RPMI8226 (cell line): ENCODE measurements at regions not wholly inside any gene's neighbourhood (a gene's known extent, or its start where the extent isn't known, plus 50 kb on each side); places are given as distances from the start of the nearest gene placed in this dataset.
"Not testable (repeated sequence)": the region's sequence is repeated elsewhere in the genome, so short reads cannot be mapped to it uniquely, and the experiment has no call there.

ENCODE experiments used
- DNase-seq: peaks from one replicate; pipeline ENCODE4 v3.0.0-alpha.2; 2015

DNA sequence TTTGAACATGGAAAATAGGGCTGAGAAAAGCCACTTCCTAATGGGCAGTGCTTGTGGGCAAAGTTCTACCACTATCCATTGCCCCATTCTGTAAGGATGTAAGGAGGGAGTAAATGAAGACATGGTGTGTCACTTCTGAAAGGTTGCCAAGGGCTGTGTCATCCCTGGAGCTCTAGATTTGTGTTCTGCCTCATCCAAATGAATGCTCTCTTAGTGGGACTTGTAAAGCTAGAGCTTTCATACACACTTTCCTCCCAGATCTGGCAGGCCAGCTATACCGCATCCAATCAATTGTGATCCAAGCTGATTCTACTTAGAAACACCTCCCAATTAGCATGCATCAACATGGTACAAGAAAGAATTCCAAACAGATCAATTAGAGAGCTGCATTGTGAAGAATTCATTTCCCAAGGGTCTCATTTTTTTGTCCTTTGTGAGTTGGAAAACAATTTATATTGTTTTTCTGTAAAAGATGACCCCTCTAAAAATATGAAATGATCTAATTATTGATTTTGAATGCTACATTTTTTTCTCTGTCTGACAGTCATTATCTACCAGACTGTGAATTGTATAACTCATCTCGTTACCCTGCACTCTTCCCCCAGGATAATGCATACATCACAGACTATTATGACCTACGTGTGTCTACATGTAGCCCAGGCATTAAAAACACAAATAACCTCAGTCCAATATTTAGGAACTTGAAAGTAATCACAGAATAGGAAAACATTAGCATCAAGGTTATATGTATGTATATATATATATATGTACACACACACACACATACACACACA is 117.1 kb upstream of the DUSP10 start:
- DNase-seq, result no peak

- DNase-seq, result not testable (repeated sequence)
Observed at GRCh38 chr1:221857094-221857444, 115.2 kb upstream of the DUSP10 start.

- no peak for DNase-seq
Observed at GRCh38 chr1:221856228-221857093, 114.6 kb upstream of the DUSP10 start.

- DNase-seq, result no peak
Observed at GRCh38 chr1:221855156-221855555, 113.3 kb upstream of the DUSP10 start.

GRCh38 chr1:221851336-221851735 is 109.4 kb upstream of the DUSP10 start:
- DNase-seq, result no peak

DNA sequence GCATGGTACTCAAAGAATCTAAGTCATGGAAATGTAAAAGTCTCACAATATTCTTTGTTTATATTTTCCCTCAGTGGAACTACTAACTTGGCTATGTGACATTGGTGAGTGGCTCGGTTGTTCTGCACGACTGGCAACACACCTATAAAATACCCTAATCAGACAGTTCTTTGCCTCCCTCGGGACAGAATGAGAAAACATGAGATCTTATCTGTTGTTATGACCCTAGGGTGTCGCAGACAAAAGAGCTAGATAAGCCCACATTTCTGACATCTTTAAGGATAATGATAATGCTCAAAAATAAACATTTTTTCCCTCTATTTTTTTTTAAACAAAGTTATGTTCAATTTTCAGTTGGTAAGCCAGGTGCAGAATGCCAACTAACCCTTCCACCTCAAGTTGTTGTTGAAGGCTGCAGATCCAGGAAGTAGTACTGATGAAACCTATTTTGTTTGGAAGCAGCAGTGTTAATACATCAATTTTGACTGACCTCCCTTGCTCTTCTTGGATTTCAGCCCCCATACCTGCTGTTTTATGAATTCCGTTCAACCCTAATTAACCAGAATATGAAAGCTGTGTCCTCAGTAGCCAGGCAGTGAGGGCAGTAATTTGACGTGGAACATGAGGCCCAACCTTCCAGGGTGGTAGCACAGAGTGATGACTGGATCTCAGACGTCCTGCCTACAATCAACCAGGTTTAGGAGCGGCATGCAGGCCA is 108.7 kb upstream of the DUSP10 start:
- no peak for DNase-seq

- DNase-seq, result no peak
Observed at GRCh38 chr1:221849897-221850296, 108.0 kb upstream of the DUSP10 start.

DNA sequence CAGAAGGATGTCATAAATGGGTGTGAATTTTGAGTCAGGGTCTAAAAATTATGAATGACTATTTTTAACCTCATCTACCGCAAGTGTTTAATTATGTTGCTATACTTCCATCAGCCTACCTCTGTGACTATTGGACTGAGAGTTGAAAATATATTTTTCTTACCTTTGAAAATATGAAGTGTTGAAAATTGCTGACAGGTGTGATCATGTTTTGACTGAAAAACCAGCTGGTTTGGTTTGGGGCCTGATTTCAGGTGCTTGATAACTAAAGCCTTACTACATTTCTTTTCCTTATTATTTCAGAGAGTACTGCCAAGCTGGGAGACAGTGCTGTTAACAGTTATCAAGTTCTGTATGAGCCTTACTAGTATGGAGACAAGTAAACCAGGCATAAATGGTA is 107.2 kb upstream of the DUSP10 start:
- no peak for DNase-seq

GRCh38 chr1:221847676-221848075 is 105.8 kb upstream of the DUSP10 start:
- no peak for DNase-seq

- DNase-seq, result no peak
Observed at GRCh38 chr1:221845650-221846371, 103.9 kb upstream of the DUSP10 start.

DNA sequence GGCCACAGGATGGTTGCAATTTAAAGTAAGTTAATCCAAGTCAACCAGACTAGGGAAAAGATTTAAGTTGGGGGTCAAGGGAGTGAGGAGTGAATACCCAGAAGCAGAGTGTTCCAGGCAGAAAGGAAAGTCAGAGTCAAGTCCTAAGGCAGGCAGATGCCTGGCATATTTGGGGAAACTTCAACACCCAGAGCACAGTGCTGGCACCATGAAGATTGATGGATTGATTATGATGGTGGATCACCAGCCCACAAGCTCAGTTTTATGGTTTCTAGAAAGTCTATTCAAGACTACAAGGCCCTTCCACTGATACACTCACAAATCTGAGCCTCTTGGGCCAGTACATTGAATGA is 100.1 kb upstream of the DUSP10 start:
- DNase-seq, result no peak

DNA sequence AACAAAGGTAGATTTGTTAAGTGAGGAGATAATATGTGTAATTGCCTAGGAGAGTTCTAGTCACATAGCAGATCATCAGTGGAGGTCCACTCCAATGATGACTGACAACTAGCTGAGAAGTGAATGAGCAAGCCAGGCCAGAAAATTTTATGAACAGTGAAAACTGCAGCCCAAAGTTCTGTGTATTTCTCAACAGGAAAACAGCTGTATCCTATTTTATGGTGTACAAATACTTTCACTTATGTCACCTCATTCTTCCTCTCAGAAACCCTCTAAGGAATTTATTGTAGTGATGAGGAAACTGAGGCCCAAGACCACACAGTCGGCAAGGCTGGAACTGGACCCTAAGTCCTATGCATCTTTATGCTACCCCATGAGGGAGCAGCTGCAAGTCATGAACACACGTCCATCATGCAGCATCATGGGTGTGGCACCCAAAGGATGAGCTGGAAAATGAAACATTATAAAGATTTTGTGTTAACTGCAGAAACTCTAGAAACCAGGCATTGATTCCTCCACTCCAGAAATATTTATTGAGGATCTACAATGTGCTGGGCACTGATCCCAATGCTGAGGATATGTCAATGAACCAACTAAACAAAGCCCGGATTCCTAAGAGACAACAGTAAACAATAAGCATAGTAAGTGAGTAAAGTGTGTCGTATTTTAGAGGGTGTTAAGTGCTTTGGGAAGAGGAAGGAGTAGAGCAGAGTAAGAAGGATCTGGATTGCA is 99.5 kb upstream of the DUSP10 start:
- DNase-seq, result no peak

DNA sequence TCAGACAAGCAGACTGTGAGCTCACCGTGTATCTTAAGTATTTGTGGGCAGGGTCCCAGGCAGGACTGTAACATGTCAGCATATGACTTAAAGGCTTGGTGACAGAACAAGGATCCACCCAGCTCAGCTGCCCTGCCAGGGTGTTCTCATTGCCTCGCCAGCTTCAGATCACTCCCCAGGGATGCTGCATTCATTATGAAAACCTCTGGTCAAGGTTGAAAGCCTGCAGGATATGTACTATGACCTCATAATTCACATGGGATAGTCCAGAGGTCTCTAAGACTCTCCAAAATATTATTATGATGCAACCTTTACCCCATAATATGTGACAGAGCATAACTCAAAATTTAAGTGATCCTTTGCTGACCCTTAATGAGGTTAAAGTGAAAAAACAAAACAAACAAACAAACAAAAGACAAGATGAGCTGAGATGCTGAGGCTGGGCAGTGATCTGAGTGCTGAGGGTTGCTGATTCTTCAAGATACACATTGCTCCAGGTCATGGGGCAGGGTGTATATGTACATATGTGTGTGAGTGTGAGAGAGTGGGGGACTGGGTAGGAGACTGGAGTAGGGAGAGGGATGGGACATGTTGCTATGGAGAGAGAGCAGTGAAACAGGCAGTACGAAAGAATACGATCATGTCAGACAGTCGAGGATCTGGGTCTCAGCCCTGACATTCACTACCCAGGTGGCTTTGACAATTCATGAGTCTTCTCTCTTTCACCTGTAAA is 98.8 kb upstream of the DUSP10 start:
- no peak for DNase-seq

GRCh38 chr1:221839782-221840395 is 98.0 kb upstream of the DUSP10 start:
- no peak for DNase-seq

- DNase-seq, result no peak
Observed at GRCh38 chr1:221839321-221839720, 97.4 kb upstream of the DUSP10 start.

DNA sequence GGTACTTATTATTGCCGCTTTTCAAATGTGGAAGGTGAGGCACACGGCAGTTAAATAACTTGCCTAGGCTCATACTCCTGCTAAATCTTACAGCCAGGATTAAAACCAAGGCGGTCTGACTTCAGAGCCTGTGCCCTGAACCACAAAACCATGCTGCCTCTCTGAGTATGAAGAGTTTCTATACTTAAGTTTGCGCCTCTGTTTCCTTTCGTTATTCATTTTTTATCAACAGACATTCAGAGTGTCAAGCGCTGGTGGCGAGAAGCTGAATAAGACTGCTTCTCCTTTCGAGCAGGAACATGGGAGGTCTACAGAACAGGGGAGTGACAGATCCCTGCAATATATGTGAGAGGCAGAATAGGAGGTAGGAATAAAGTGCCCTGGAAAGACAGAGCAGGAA is 96.0 kb upstream of the DUSP10 start:
- DNase-seq, result no peak

- no peak for DNase-seq
Observed at GRCh38 chr1:221834698-221835513, 93.0 kb upstream of the DUSP10 start.

DNA sequence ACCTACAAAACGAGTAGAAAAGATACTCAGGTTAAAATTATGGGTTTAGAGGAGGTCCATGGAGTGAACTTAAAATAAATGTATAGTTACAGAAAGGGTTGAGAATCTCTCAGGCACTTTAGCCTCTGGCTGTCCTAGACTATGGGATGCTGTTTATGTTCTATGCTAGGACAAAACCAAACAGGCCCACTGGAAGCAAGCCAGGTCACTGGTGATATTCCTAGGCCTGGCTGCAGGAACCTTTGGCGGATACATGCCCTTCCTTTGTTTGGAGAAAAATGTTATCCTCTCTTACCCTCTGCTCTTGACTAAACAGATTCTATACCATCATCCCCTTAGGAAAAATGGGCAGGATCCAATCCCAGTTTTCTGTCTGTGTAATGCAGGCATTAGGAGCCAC is 90.7 kb upstream of the DUSP10 start:
- DNase-seq, result no peak

DNA sequence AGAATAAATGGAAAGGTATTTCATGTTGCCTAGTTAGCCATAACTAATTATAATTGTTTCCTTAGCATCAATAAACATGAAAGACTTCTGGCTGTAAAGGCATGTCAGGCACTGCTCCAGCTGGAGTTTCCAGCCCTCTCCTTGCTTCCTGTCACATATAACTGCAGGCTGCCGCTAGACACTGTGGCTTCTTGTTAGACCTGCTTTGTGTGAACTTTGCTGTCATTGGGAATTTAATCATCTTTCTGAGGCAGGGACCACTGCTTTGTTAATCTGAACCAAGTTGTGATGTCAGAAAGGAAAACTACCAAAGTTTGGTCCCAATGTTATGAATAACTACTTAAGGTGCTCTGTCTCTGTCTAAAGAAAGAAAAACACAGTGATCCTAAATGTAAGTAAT is 90.3 kb upstream of the DUSP10 start:
- DNase-seq, result no peak

DNA sequence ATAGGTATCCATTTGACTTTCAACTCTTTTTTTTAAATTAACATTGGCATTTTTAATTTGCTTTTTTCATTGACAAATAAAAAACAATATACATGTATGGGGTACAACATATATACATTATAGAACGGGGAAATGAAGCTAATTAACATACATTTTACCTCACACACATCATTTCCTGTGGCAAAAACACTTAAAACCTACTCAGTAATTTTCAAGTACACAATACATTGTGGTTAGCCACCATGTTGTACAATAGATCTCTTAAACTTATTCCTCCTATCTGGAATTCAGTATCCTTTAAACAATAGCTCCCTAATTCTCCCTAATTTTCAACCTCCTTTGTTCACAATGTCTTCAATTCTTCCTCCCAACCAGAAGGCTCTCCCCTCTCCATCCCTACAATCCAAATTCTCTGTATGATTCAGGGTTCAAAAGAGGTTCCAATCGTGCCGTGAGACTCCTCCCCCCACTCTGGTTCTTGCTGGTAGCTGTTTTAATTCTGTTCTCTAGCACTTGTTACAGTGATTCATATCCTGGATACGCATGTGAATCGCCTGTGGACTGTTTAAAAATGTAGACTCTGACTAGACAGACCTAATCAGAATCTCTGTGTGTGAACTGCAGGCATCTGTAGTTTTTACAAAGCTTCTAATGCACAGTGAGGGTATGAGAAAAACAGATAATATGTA is 87.6 kb upstream of the DUSP10 start:
- no peak for DNase-seq
